HG02588 (cell line): ENCODE measurements at regions not wholly inside any gene's neighbourhood (a gene's known extent, or its start where the extent isn't known, plus 50 kb on each side); places are given as distances from the start of the nearest gene placed in this dataset.
A peak's percentile ranks its signal among the peaks of the same experiment; 100 is the strongest.
"Not testable (repeated sequence)": the region's sequence is repeated elsewhere in the genome, so short reads cannot be mapped to it uniquely, and the experiment has no call there.

Experiments used
- ATAC-seq: cut with Tn5 transposase; IDR thresholded peaks from one replicate; pipeline ENCODE4 v1.9.1; 2021; ENCODE audit warnings: mild to moderate bottlenecking, moderate library complexity; ENCODE audit not compliant: unreplicated experiment

DNA sequence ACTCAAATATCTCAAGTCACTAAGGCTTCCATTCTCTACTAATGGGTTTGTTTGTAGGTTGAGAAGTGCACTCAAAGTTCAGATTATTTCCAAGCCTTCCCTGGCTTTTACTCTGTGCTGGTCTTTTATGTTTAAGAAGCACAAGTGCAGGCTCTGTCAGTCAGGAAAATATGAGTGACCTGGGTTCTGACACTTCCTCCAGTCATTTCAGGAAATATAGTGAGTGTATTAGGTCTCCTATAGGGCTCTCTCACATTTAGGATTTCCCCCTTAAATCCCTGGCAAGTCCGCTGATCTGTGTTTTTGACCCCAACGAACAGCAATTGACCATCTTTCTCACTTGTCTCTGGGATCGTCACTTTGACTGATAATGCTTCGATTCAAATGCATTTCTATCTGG lies 210.2 kb downstream of the ARPP21 start:
- ATAC-seq = no peak

DNA sequence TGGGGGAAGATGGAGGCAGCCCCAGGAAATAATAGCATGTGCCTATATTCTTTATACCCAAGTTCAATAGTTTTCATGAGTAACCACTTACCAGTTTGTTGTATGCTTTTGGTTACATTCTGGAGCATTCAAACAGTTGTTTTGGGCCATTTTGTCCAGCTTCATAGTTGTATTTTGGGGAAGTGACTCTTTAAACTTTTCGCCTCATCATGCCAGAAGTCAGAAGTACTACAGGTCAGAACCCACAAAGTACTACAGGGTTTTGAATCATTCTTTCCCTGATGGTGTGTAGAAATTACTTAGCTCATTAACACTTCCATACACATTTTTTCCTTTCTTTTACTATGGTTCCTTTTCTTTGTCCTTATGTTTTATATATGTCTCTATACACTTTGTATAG lies 210.6 kb downstream of the ARPP21 start:
- ATAC-seq = no peak

DNA sequence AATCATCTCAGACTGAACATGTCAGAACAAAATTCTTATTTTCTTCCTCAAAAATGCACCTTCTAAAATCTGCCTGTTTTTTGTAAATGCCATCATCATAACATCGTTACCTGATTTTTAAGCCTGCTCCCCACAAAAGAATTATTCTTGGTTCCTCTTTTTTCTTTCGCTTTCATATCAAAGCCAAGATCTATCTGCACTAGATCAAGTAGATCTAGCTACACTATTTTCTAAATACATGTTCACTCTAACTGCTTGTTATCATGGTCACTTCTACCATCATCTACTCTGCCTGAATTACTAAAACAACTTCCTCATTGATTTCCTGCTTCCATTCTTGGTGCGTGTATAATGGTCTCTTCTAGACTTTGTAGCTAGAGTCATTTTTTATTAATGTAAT lies 217.7 kb downstream of the ARPP21 start:
- peak; percentile 80 for ATAC-seq

DNA sequence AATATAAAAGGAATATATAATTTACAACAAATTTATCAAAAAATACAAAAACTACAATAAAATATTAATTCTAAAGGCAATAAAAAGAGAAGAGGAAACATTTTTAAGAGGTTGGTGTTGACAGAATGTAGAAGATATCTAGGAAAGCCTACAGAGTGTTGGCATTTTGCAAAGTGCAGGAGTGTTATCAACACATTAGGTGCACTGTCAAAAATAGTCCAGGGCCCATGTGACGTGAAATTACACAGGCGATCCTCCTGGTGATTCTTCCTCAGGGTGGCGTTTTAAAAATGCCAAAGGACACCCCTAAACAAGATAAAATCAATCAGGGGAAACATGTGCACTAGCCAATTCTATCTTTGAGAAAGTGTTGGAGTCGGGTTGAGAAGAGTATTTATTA lies 222.7 kb downstream of the ARPP21 start:
- no peak for ATAC-seq

DNA sequence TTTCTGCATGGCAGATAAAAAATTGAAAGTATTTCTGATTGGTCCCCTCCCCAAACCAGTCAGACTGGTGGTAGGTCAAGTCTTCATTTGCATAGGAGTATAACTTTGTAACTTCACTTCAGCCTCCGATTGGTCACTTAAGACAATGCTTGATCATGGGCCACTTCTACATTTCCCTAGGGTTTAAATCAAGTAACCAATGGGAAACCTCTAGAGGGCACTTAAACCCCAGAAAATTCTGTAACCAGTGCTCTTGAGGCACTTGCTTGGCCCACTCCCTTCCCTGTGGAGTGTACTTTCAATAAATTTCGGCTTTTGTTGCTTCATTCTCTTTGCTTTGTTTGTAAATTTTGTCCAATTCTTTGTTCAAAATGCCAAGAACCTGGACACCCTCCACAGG lies 225.5 kb downstream of the ARPP21 start:
- ATAC-seq = no peak

DNA sequence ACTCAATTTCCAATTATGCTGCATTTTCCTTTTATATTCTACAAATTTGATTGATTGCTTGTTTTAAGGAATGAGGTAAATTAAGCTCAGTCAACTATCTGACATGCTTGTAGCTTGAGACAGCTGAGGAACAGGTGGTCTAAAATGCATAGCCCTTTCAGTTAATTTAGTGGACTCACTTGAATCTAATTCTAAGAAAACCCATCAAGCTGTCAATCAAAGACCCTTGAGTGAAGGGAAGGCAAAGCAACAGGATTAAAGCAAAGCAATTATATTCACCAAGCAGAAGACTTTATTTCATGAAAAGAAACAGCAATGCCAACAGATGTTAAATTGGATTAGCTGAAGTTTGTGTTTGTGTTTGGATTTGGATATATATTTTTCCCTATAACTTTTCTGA lies 228.5 kb downstream of the ARPP21 start:
- no peak for ATAC-seq

DNA sequence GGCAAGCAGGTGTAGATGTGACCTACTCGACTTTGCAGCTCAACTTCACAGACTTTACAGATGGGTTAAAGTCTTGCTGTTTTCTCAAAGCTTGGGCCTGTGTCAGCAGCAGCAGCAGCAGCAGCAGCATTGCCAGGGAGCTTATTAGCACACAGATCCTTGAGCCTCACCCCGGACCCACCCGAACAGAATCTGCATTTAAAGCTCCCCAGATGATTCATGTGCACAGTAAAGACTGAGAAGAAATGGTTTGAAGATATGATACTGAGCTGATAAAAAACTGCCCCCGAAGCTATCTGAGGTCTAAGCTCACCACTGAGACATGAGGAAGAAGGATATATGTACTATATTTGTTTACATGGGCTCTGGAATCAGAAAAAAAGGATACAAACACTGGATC lies 231.7 kb downstream of the ARPP21 start:
- ATAC-seq = no peak

DNA sequence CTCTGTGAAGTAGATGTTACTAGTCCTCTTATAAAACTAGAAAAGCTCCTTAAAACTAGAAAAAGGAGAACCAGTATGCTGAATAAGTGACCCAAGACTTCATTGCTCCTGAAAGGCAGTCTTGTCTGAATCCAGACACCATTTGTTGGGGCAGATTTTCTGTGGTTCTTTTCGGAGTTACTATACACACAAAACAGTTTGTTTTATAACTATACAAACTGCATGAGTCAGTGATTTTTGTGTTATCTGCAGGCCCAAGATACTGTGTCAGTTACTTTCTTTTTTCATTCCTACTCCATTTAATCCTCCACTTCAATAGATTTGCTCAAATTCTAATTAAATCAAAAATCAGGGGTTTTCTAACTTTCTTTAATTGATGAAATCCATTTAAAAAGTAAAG lies 244.6 kb downstream of the ARPP21 start:
- ATAC-seq = no peak

DNA sequence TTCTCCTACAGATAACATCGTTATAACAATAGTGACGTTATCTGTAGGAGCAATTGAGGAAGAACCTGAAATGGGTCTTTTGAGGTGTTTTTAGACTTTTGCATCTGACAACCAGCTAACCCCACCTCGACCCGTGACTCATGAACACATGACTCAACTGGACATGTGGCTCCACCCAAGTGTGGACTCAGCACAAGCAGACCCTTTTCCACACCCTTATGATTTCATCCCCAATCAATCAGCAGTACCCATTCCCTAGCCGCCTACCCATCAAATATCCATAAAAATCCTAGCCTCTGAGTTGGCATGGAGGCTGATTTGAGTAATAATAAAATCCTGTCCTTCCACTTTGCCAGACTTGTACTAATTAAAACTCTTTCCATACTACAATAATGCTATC lies 255.4 kb downstream of the ARPP21 start:
- no peak for ATAC-seq

DNA sequence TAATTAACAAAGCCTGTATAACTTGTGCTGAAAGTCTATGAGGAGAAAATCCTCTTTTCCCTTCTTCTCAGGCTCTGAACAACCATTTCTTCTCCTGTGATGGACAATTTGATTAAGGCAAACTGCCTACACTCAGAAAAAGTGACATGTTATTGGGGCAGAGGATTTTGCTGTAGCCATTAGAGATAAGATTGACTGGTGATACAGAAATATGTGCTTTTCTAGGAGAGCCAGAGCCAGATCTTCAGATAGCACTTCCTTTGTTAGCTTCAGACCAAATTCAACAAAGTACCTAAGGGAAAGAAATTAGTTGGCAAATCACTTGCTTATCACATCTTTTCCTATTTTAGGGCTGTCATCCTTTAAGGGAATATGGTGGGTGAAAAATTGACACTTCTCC lies 259.9 kb downstream of the ARPP21 start:
- no peak for ATAC-seq

DNA sequence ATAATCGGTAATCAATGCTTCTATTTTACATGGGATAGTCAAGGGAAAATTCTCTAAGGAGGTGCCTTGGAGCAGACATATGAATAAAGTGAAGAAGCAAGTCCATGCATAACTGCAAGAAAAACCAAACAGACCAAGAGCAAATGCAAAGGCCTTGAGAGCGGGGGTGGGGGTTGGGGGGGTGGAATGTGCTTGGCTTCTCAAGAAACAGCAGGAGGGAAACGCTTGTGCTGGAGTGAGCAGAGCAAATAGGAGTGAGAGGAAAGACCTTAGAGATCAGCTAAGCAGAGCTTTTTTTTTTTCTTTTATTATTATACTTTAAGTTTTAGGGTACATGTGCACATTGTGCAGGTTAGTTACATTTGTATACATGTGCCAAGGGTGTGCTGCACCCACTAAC lies 260.8 kb downstream of the ARPP21 start:
- ATAC-seq = no peak

DNA sequence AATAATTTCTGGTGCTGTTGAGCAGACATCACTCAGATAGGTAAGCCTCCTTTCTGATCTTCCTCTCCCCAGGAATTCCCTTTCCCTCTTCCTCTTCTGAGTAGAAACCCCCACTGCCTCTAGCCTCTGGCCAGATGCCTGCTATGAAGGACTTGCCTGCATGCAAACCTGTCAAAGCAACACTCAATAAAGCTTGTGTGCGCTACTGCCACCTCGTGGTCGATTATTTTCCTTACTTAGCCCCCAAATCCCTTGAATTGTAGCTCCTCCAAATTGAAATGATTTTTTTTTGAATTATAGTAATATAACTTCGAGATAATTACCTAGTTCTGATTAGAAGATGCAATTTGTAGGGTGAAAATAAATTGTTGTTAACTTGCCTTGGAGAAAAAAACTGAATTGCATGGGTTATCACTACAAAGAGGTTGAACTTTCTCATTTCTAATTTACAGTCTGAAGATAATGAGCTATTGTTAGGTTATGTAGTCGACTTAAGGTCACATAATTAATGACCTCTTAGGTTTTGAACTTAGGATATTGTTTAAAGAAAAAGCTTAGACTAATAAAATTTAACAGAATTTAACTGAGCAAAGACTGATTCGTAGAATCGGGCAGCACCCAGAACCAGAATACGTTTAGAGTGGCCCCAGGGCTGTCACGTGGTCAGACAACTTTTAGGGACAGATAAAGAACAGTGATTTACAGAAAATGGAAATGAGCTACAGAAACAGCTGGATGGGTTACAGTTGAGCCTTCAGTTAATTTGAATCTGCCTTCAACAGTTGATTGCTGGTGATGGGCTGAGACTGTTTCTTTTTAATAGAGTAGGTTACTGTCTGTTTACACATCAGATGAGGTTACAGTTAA lies 269.3 kb downstream of the ARPP21 start:
- peak; percentile 84 for ATAC-seq

DNA sequence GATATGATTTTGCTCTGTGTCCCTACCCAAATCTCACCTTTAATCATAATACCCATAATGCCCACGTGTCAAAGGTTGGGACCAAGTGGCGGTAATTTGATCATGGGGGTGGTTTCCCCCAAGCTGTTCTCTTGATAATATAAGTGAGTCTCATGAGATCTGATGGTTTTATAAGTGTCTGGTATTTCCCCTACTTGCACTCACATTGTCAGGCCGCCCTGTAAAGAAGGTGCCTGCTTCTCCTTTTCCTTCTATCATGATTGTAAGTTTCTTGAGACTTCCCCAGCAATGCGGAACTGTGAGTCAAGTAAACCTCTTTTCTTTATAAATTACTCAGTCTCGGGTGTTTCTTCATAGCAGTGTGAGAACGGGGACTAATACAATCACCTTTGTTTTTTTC lies 279.8 kb downstream of the ARPP21 start:
- no peak for ATAC-seq

DNA sequence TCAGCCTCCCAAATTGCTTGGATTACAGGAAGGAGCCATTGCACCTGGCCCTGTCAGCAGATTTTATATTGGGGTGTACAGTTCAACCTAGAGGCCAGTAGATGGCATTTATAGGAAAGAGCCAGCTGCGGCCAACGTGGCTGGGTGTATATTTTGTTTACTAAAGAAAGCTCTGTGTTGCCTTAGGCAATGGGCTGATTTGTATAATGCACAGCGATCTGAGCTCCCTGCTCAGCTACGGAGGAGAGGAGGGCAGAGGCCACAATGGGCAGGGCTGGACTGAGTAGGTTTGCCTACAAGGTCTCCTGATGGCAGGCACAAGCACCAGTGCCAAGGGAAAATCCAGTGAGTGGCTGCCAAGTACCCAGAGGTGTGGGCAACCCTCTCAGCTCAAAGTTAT lies 282.4 kb downstream of the ARPP21 start:
- no peak for ATAC-seq

DNA sequence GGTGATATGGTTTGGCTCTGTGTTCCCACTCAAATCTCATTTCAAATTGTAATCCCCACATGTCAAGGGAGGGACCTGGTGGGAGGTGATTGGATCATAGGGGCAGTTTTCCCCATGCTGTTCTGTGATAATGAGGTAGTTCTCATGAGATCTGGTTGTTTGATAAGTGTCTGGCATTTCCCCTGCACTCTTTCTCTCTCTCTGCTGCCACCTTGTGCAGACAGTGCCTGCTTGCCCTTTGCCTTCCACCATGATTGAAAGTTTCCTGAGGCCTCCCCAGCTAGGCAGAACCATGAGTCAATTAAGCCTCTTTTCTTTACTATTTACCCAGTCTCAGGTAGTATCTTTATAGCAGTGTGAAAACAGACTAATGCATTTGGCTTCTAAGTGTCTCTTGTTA lies 284.7 kb downstream of the ARPP21 start:
- ATAC-seq = not testable (repeated sequence)

DNA sequence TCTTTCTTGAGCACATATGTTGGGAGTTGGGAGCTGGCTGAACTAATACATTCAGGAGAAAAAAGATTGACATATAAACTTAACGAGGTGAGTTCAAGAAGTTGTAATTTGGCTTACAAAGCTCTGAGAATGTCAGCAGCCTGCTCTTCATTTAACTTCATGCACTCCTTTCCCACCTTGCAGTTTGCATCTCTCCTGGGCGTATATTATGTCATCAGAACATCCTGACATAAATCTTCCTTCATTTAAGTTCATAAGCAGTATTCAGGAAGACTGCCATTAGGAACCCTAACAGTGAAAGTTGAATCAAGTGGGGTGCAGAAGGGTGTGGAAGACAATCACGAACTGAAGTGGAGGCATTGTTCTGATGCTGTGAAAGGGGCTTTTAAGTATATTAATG lies 288.1 kb downstream of the ARPP21 start:
- ATAC-seq = no peak

DNA sequence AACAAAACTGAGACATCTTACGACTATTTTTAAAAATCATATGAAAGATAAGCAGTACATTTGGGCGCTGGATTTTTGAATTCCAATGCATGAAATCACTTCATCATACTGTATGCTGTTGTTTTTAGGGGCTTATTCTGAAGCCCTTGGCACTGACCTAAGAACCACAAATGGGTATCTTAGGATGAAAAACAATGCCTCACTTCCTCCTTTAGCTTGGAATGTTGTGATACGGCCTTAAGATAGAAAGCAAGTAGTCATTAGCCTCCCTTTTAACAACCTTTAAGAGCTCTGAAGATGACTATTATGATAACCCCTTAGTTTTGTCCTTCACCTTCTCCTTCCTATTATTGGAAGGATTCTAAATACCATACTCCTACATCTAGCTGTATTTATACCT lies 289.8 kb downstream of the ARPP21 start:
- ATAC-seq = no peak

DNA sequence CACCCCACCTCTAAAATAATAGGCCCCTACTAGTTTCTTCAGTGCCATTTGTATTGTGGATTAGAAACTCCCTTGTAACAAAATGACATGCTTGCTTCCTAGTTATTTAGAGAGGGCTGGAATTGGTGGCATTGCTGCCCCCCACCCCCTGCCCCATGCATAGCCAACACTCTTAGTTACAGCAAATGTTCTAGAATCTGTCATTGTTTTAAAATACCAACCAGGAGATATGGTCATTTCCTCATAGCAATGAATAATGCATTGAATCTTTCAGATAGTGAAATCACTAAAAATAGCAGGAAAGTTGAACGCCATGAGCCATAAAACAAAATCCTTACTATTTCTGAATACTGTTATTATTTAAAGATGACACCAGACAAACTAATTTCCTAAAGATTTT lies 292.5 kb downstream of the ARPP21 start:
- ATAC-seq = no peak

DNA sequence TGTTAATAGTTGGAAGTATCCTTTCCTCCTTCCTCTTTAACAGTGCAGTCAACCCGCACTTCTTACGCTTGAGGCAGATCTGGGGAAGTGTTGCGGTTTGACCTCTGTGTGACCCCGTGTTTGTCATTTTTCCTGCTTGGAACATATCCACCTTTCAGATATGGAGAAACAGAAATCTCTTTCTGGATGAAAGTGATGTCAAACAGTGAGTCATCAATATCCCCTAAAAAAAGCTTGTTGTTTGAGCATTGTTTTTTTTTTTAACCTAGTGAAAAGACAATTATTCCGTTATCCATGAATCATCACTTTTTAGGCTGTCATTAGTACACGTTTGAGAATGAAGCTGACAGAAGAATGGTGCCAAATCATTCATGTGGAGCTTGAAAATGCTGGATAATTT lies 293.7 kb downstream of the ARPP21 start:
- ATAC-seq = no peak

DNA sequence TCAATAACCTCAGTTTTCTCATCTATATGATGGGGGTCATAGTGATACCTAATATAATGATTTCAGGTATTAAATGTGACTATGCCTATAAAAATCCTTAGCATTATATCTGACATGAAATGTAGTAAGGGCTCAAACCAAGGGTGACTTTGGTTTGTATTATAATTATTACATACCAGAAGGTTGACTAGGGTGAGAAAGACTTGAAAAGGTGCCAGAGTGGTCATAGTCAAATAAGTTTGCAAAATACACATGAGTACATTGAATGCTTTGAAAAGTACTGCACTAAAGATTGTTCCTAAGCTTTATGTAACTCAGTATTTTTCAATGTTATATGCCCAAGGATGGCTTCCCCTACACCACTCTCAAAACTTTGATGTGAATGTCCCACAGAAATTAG lies 297.2 kb downstream of the ARPP21 start:
- no peak for ATAC-seq

DNA sequence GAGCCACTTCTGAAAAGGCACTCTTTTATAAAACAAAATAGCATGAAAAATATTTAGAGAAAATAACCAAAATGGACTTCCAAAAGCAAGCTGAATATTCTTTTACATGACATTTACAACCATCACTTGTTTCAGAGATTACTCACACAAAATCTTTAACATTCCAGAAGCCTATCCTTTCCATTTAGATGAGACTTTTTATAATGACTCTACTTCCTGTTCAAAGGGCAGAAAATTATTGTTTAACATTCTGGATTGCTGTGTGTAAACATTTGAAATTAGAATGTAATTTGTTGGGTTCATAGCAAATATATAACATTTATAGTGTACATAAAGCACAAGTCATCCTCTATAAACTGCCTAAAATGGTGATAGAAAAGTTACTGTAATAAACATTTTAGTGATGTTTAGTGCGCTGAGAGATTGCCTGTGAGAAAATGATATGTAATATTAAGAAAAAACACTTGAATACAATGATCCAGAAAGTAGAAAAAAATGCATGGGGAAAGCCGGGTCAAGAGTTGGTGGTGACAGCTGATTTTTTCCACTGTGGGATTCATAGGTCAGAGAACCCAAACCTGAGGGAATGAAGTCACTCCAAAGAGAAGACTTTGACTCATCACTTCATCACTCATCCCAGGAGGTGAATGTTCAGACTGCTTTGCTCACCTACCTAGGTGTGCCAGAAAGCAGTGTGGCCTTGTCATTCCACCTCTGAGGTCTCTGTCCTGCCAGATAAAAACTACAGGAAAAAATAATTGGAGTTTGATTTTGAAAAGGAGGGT lies 305.8 kb downstream of the ARPP21 start:
- no peak for ATAC-seq

DNA sequence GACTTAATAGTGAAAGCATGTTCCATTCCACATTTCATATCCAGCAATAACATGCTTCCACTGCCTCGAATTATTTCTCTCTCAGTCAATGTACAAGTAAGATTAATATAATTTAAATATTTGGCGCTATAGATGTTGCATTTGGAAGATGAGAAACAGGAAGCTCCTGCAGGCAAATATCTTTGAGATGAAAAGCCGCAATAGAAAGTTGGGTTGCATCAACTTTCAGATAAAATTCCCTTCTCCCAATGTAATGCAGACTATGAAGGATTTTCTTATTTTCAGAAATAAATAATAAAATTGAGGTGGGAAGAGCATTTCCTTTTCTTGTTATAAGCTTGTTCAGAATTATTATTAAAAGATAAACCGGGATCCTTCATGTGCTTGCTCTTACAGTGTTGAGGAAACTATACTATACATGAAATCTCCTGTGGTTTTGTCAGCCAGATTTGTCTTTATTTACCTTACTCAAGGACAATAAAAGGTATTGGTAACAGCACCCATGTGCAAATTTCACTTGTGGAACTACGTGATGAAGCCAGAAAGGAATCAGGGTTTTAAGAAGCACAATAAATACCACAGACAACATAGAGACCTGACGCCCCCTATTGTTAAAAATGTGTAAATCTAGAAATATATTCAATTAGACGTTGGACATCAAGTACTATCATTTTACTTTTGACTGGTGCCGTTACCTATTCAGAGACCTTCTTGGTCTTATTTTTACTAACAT lies 307.0 kb downstream of the ARPP21 start:
- ATAC-seq = no peak
